IMR-90 (cell line): ENCODE measurements at regions not wholly inside any gene's neighbourhood (a gene's known extent, or its start where the extent isn't known, plus 50 kb on each side); places are given as distances from the start of the nearest gene placed in this dataset.
A peak's percentile ranks its signal among the peaks of the same experiment; 100 is the strongest.

Experiments
- ATAC-seq: fragments of 200-7000 bp; cut with Tn5 transposase; 2 replicates; pipeline ENCODE4 v1.9.1; 2020; ENCODE audit warnings: low read depth, mild to moderate bottlenecking, moderate library complexity
- BruUV-seq: library from RNA; stranded (reverse); fragments of 400-500 nt; replicated peaks from 2 replicates; lab custom pipeline; 2021; lab: Mats Ljungman, UMichigan
- CTCF ChIA-PET: fragments of 300-600 bp; formaldehyde crosslinking; extraction: SDS; loops from one replicate; lab custom pipeline; 2021; ENCODE audit warnings: antibody characterized with exemption; lab: Yijun Ruan, JAX
- POLR2A ChIA-PET: fragments of 300-600 bp; sonication (Branson Sonifier 250); formaldehyde crosslinking; loops from one replicate; lab custom pipeline; 2022; ENCODE audit warnings: antibody characterized with exemption; ENCODE audit not compliant: unreplicated experiment; lab: Charles Lee
- DNase-seq: peaks from one replicate; pipeline ENCODE4 v3.0.0; 2013
- H2AFZ ChIP-seq: replicated peaks from 2 replicates; pipeline ENCODE3; 2013; ENCODE audit warnings: low read length, mild to moderate bottlenecking; ENCODE audit not compliant: poor library complexity
- H2AK5ac ChIP-seq: 2 replicates; pipeline ENCODE4 v1.6.1; 2013; ENCODE audit warnings: low read depth, low read length, inconsistent platforms
- H2AK9ac ChIP-seq: replicated peaks from 2 replicates; pipeline ENCODE3; 2013; ENCODE audit warnings: mild to moderate bottlenecking, low read depth, low read length, moderate library complexity; ENCODE audit not compliant: poor library complexity
- H2BK120ac ChIP-seq: 2 replicates; pipeline ENCODE4 v1.6.1; 2013; ENCODE audit warnings: low read depth, low read length, inconsistent platforms
- H2BK15ac ChIP-seq: 3 replicates; pipeline ENCODE4 v1.6.1; 2013; ENCODE audit warnings: low read depth, low read length, inconsistent platforms
- H2BK20ac ChIP-seq: 2 replicates; pipeline ENCODE4 v1.6.1; 2013; ENCODE audit warnings: low read depth, mild to moderate bottlenecking, inconsistent platforms, low read length, moderate library complexity
- H2BK5ac ChIP-seq: 2 replicates; pipeline ENCODE4 v1.6.1; 2013; ENCODE audit warnings: mild to moderate bottlenecking, low read depth, low read length, inconsistent platforms; ENCODE audit not compliant: poor library complexity, severe bottlenecking
- H3K14ac ChIP-seq: replicated peaks from 2 replicates; pipeline ENCODE4 v1.6.1; 2013; ENCODE audit warnings: low read depth, low read length, inconsistent platforms
- H3K18ac ChIP-seq: 2 replicates; pipeline ENCODE4 v1.6.1; 2013; ENCODE audit warnings: low read depth, low read length, control low read depth
- H3K23ac ChIP-seq: 2 replicates; pipeline ENCODE4 v1.6.1; 2013; ENCODE audit warnings: low read depth, low read length, inconsistent platforms
- H3K27ac ChIP-seq: 2 replicates; pipeline ENCODE4 v1.5.1; 2013; ENCODE audit warnings: mild to moderate bottlenecking, control low read depth, low read length; ENCODE audit not compliant: insufficient read depth
- H3K27me3 ChIP-seq: 2 replicates; pipeline ENCODE4 v1.6.1; 2013; ENCODE audit warnings: low read length; ENCODE audit not compliant: control insufficient read depth, insufficient read depth
- H3K36me3 ChIP-seq: 2 replicates; pipeline ENCODE4 v1.6.1; 2013; ENCODE audit warnings: low read length, mixed read lengths; ENCODE audit not compliant: control insufficient read depth, insufficient read depth
- H3K4ac ChIP-seq: 2 replicates; pipeline ENCODE4 v1.6.1; 2013; ENCODE audit warnings: low read depth, low read length, inconsistent platforms
- H3K4me1 ChIP-seq: 2 replicates; pipeline ENCODE4 v1.6.1; 2013; ENCODE audit warnings: low read length, mixed read lengths; ENCODE audit not compliant: control insufficient read depth, insufficient read depth
- H3K4me2 ChIP-seq: 2 replicates; pipeline ENCODE4 v1.6.1; 2013; ENCODE audit warnings: low read depth, mild to moderate bottlenecking, control low read depth, low read length, moderate library complexity
- H3K4me3 ChIP-seq: 2 replicates; pipeline ENCODE4 v1.5.1; 2013; ENCODE audit warnings: low read depth, mild to moderate bottlenecking, control low read depth, low read length, moderate library complexity; ENCODE audit not compliant: insufficient read depth
- H3K56ac ChIP-seq: 2 replicates; pipeline ENCODE4 v1.6.1; 2013; ENCODE audit warnings: low read length, inconsistent platforms; ENCODE audit not compliant: insufficient read depth; ENCODE audit errors: extremely low read depth
- H3K79me1 ChIP-seq, 2 experiments: 2 replicates each; pipeline ENCODE4 v1.6.1; 2013; ENCODE audit warnings: low read length in 2 of 2, inconsistent platforms in 1 of 2, low read depth in 1 of 2
- H3K9ac ChIP-seq: 2 replicates; pipeline ENCODE4 v1.6.1; 2013; ENCODE audit warnings: low read depth, low read length, control low read depth
- H3K9me1 ChIP-seq: 2 replicates; pipeline ENCODE4 v1.6.1; 2013; ENCODE audit warnings: low read length, inconsistent platforms; ENCODE audit not compliant: insufficient read depth
- H3K9me3 ChIP-seq: 2 replicates; pipeline ENCODE4 v1.6.1; 2013; ENCODE audit warnings: low read length; ENCODE audit not compliant: control insufficient read depth, insufficient read depth
- H4K20me1 ChIP-seq: 2 replicates; pipeline ENCODE4 v1.6.1; 2013; ENCODE audit warnings: low read length, inconsistent platforms; ENCODE audit not compliant: insufficient read depth
- H4K5ac ChIP-seq: 2 replicates; pipeline ENCODE4 v1.6.1; 2013; ENCODE audit warnings: mild to moderate bottlenecking, low read depth, low read length, control low read depth
- H4K8ac ChIP-seq, 2 experiments: 2 replicates each; pipeline ENCODE4 v1.6.1; 2013; ENCODE audit warnings: low read depth in 2 of 2, low read length in 2 of 2, control low read depth in 1 of 2, inconsistent platforms in 1 of 2
- H4K91ac ChIP-seq: 2 replicates; pipeline ENCODE4 v1.6.1; 2013; ENCODE audit warnings: low read depth, low read length, inconsistent platforms; ENCODE audit not compliant: insufficient read depth
- MAFK ChIP-seq: IDR thresholded peaks from 2 replicates; pipeline ENCODE4 v1.6.1; 2012; ENCODE audit warnings: low read depth, low read length, improper control_type of control experiment
- WGBS, 2 experiments: methylation state at CpG; one replicate each; pipeline versions ENCODE4 v1.1.5 to v1.1.7; 2013; ENCODE audit warnings: missing lambda C conversion rate in 2 of 2; ENCODE audit not compliant: insufficient read length in 1 of 2; ENCODE audit errors: extremely low coverage in 2 of 2; 5-methylcytosine and 5-hydroxymethylcytosine counted together
- dilution Hi-C: fragments of 300-500 bp; cut with HindIII; formaldehyde crosslinking; loops from one replicate; pipeline ENCODE4 v1.14.3; 2018; ENCODE audit warnings: low sequenced_read_pairs; ENCODE audit not compliant: unreplicated experiment
- in situ Hi-C: fragments of 300-500 bp; cut with MboI; formaldehyde crosslinking; loops from 3 replicates; pipeline ENCODE4 v1.14.3; 2019; ENCODE audit warnings: low sequenced_read_pairs, inconsistent platforms, mixed read lengths
- intact Hi-C: fragments of 100-400 bp; cut with micrococcal nuclease; formaldehyde crosslinking; loops from 2 replicates; pipeline ENCODE4 v1.10.0; 2022

GRCh38 chr1:37255136-37255795 lies 219.1 kb upstream of the ZC3H12A start:
- no peak overlapping the region for H3K23ac ChIP-seq
- H2BK15ac ChIP-seq: no peak overlapping the region
- no peak overlapping the region for H3K4me2 ChIP-seq
- ChIA-PET CTCF (interaction anchor here (1.1 kb wide), 1 partner anchor 22 kb away, joined by 3 read pairs; no protein-coding TSS in a partner anchor), POLR2A (no interaction called here)
- H2AK5ac ChIP-seq: no peak overlapping the region
- H4K8ac ChIP-seq: no peak overlapping the region
- no peak overlapping the region for H3K4ac ChIP-seq
- intact Hi-C loops: no loop called here
- no TSS peak for BruUV-seq
- no peaks in the 10 kb centered on the region for H3K27me3 ChIP-seq
- H3K4me3 ChIP-seq: no peak overlapping the region
- H3K56ac ChIP-seq: no peak overlapping the region
- 39% methylated on average over 5 of the region's 24 CpGs; no CpG with 5 or more reads in 1 of the 2 experiments for WGBS, 2 experiments
- no peaks in the 10 kb centered on the region for H3K79me1 ChIP-seq
- no peak overlapping the region for H3K18ac ChIP-seq
- no peak overlapping the region for H3K14ac ChIP-seq
- TF ChIP-seq MAFK: no peak
- dilution Hi-C loops: no loop called here
- no peak overlapping the region for H2AK9ac ChIP-seq
- no peak overlapping the region for H2AFZ ChIP-seq
- no peak overlapping the region for H4K5ac ChIP-seq
- H3K9ac ChIP-seq: no peak overlapping the region
- no peaks in the 10 kb centered on the region for H3K9me1 ChIP-seq
- in situ Hi-C loops: no loop called here
- no peaks in the 10 kb centered on the region for H3K4me1 ChIP-seq
- ATAC-seq: peak; percentile 61
- H2BK20ac ChIP-seq: no peak overlapping the region
- H2BK5ac ChIP-seq: no peak overlapping the region
- H4K91ac ChIP-seq: no peak overlapping the region
- no peak overlapping the region for H3K27ac ChIP-seq
- no peaks in the 10 kb centered on the region for H3K9me3 ChIP-seq
- no peak for DNase-seq
- H4K20me1 ChIP-seq: no peaks in the 10 kb centered on the region
- no peak overlapping the region for H2BK120ac ChIP-seq
- no peaks in the 10 kb centered on the region for H3K36me3 ChIP-seq
